SK-N-SH (cell line): ENCODE measurements at regions not wholly inside any gene's neighbourhood (a gene's known extent, or its start where the extent isn't known, plus 50 kb on each side); places are given as distances from the start of the nearest gene placed in this dataset.

Experiments
- CTCF ChIA-PET: fragments of 300-600, 350-600 bp; formaldehyde crosslinking; extraction: SDS; loops from one replicate; lab custom pipeline; 2021; lab: Yijun Ruan, JAX
- POLR2A ChIA-PET: fragments of 350-600 bp; sonication (Branson Sonifier 250); formaldehyde crosslinking; extraction: SDS; loops from one replicate; lab custom pipeline; 2020; ENCODE audit warnings: antibody characterized with exemption, inconsistent platforms; lab: Yijun Ruan, JAX
- DNase-seq: peaks from one replicate; pipeline ENCODE4 v3.0.0; 2012
- H2AFZ ChIP-seq: fragments of 200-600 bp; sonication (generic); 2 replicates; pipeline ENCODE4 v1.8.1; 2016; ENCODE audit warnings: antibody characterized with exemption, mild to moderate bottlenecking, low read depth
- H3F3A ChIP-seq: fragments of 200-600 bp; sonication (generic); replicated peaks from 2 replicates; pipeline ENCODE3; 2016; ENCODE audit warnings: antibody characterized with exemption, mild to moderate bottlenecking; ENCODE audit not compliant: insufficient read depth
- H3K27ac ChIP-seq, 2 experiments: fragments of 200-500 bp in 1 of 2; fragments of 200-600 bp in 1 of 2; sonication (Bioruptor generic) in 1 of 2; sonication (generic), shearing (Covaris generic) in 1 of 2; 2 replicates each; pipeline versions ENCODE4 v1.5.1 to v1.6.1; 2014 to 2016; ENCODE audit warnings: low read depth in 2 of 2, inconsistent platforms in 1 of 2, low read length in 1 of 2, mild to moderate bottlenecking in 1 of 2, mixed read lengths in 1 of 2
- H3K27me3 ChIP-seq: fragments of 200-600 bp; sonication (generic), shearing (Covaris generic); 2 replicates; pipeline ENCODE4 v1.6.1; 2016; ENCODE audit warnings: mixed run types; ENCODE audit not compliant: insufficient read depth
- H3K36me3 ChIP-seq, 2 experiments: fragments of 200-500 bp in 1 of 2; fragments of 200-600 bp in 1 of 2; sonication (Bioruptor generic) in 1 of 2; sonication (generic) in 1 of 2; replicated peaks in 1 of 2; 2 replicates each; pipeline versions ENCODE3 to v1.5.1; 2014 to 2016; ENCODE audit warnings: low read length in 1 of 2, mild to moderate bottlenecking in 1 of 2; ENCODE audit not compliant: insufficient read depth in 2 of 2, control insufficient read depth in 1 of 2
- H3K4me1 ChIP-seq, 2 experiments: fragments of 200-500 bp in 1 of 2; fragments of 200-600 bp in 1 of 2; sonication (Bioruptor generic) in 1 of 2; sonication (generic), shearing (Covaris generic) in 1 of 2; 2 replicates each; pipeline versions ENCODE4 v1.5.1 to v1.6.1; 2014 to 2016; ENCODE audit warnings: low read depth in 1 of 2, low read length in 1 of 2, mixed run types in 1 of 2; ENCODE audit not compliant: insufficient read depth in 2 of 2, control insufficient read depth in 1 of 2
- H3K4me2 ChIP-seq: fragments of 200-600 bp; sonication (generic), shearing (Covaris generic); 2 replicates; pipeline ENCODE4 v1.6.1; 2017; ENCODE audit warnings: mixed run types
- H3K4me3 ChIP-seq, 2 experiments: fragments of 200-500 bp in 1 of 2; fragments of 200-600 bp in 1 of 2; sonication (Bioruptor generic) in 1 of 2; sonication (generic), shearing (Covaris generic) in 1 of 2; 2 replicates each; pipeline versions ENCODE4 v1.5.1 to v1.8.1; 2014 to 2016; ENCODE audit warnings: low read depth in 2 of 2, inconsistent platforms in 1 of 2, low read length in 1 of 2, mild to moderate bottlenecking in 1 of 2, mixed read lengths in 1 of 2, moderate library complexity in 1 of 2
- H3K79me2 ChIP-seq: fragments of 200-600 bp; sonication (generic); 2 replicates; pipeline ENCODE4 v1.8.1; 2017; ENCODE audit warnings: mild to moderate bottlenecking; ENCODE audit not compliant: insufficient read depth
- H3K9ac ChIP-seq: fragments of 200-600 bp; sonication (generic); 2 replicates; pipeline ENCODE4 v1.6.1; 2017; ENCODE audit warnings: mixed run types
- H3K9me2 ChIP-seq: fragments of 200-600 bp; sonication (generic); 2 replicates; pipeline ENCODE4 v1.6.1; 2017; ENCODE audit warnings: mixed run types
- H3K9me3 ChIP-seq: fragments of 200-600 bp; sonication (generic); 2 replicates; pipeline ENCODE4 v1.6.1; 2017; ENCODE audit warnings: mixed run types, mild to moderate bottlenecking, moderate library complexity
- H4K20me1 ChIP-seq: fragments of 200-600 bp; sonication (generic); 2 replicates; pipeline ENCODE4 v1.6.1; 2017; ENCODE audit warnings: mild to moderate bottlenecking, mixed run types; ENCODE audit not compliant: insufficient read depth
- CHD2 ChIP-seq: fragments of 150-350 bp; IDR thresholded peaks from 2 replicates; pipeline ENCODE4 v1.6.1; 2018; ENCODE audit warnings: low read length; ENCODE audit not compliant: partially characterized antibody
- EP300 ChIP-seq, 2 experiments: IDR thresholded peaks; 2 replicates each; pipeline versions ENCODE4 v1.4.0 to v1.6.1; 2012; ENCODE audit warnings: borderline replicate concordance in 1 of 2, low read depth in 1 of 2, low read length in 1 of 2
- EZH2phosphoT487 ChIP-seq: fragments of 200-600 bp; sonication (generic); IDR thresholded peaks from 2 replicates; pipeline ENCODE4 v1.6.1; 2017; ENCODE audit warnings: low read depth, mixed run types, mild to moderate bottlenecking, antibody characterized with exemption, moderate library complexity, borderline replicate concordance
- FOXM1 ChIP-seq: IDR thresholded peaks from 2 replicates; pipeline ENCODE4 v1.4.0; 2012; ENCODE audit warnings: low read depth, mild to moderate bottlenecking
- GABPA ChIP-seq: IDR thresholded peaks from 2 replicates; pipeline ENCODE4 v1.4.0; 2012; ENCODE audit warnings: low read depth, mild to moderate bottlenecking
- IRF3 ChIP-seq: fragments of 150-350 bp; IDR thresholded peaks from 2 replicates; pipeline ENCODE4 v1.6.1; 2016; ENCODE audit warnings: mild to moderate bottlenecking, low read depth, low read length
- MAX ChIP-seq: IDR thresholded peaks from 2 replicates; pipeline ENCODE4 v1.4.0; 2012; ENCODE audit warnings: low read depth
- MEF2A ChIP-seq: IDR thresholded peaks from 2 replicates; pipeline ENCODE4 v1.4.0; 2012; ENCODE audit warnings: low read depth, borderline replicate concordance
- MXI1 ChIP-seq: IDR thresholded peaks from 2 replicates; pipeline ENCODE4 v1.6.1; 2012; ENCODE audit warnings: mild to moderate bottlenecking, low read depth, low read length, improper control_type of control experiment
- PBX3 ChIP-seq: IDR thresholded peaks from 2 replicates; pipeline ENCODE4; 2012
- RCOR1 ChIP-seq: fragments of 150-350 bp; IDR thresholded peaks from 2 replicates; pipeline ENCODE4 v1.6.1; 2017; ENCODE audit warnings: antibody characterized with exemption, low read length
- REST ChIP-seq: IDR thresholded peaks from 2 replicates; pipeline ENCODE4 v1.6.1; 2012; ENCODE audit warnings: mild to moderate bottlenecking, low read depth, low read length, moderate library complexity
- RXRA ChIP-seq: IDR thresholded peaks from 2 replicates; pipeline ENCODE4 v1.4.0; 2012; ENCODE audit warnings: low read depth, mild to moderate bottlenecking, borderline replicate concordance
- SMC3 ChIP-seq: IDR thresholded peaks from 2 replicates; pipeline ENCODE4 v1.6.1; 2012; ENCODE audit warnings: low read depth, low read length, improper control_type of control experiment
- TAF1 ChIP-seq: IDR thresholded peaks from 2 replicates; pipeline ENCODE4 v1.6.1; 2012; ENCODE audit warnings: low read depth, mild to moderate bottlenecking, low read length, moderate library complexity, borderline replicate concordance
- TEAD4 ChIP-seq: IDR thresholded peaks from 2 replicates; pipeline ENCODE4 v1.4.0; 2012; ENCODE audit warnings: mild to moderate bottlenecking, borderline replicate concordance; ENCODE audit not compliant: insufficient read depth
- USF1 ChIP-seq: IDR thresholded peaks from 2 replicates; pipeline ENCODE4 v1.4.0; 2012; ENCODE audit warnings: low read depth, borderline replicate concordance
- YY1 ChIP-seq: IDR thresholded peaks from 2 replicates; pipeline ENCODE4 v1.4.0; 2012; ENCODE audit warnings: low read depth, mild to moderate bottlenecking
- WGBS: methylation state at CpG from one replicate; pipeline ENCODE4 v1.1.6; 2017; ENCODE audit warnings: low lambda C conversion rate; 5-methylcytosine and 5-hydroxymethylcytosine counted together

- no peak overlapping the region for H3K27ac ChIP-seq
- CTCF ChIA-PET, result no interaction called here
- no peaks in the 10 kb centered on the region for H3K36me3 ChIP-seq
- H3K4me3 ChIP-seq, result no peak overlapping the region
- 0 out of 2 replicates have a peak, but pooled peaks cover 4% of the 10 kb centered on the region for H3K27me3 ChIP-seq
- H4K20me1 ChIP-seq, result no peaks in the 10 kb centered on the region
- H3F3A ChIP-seq, result no peaks in the 10 kb centered on the region
- H2AFZ ChIP-seq, result no peak overlapping the region
- POLR2A ChIA-PET, result no interaction called here
- 22% methylated on average over 17 of the region's 17 CpGs for WGBS
- no peaks in the 10 kb centered on the region for H3K79me2 ChIP-seq
- H3K4me1 ChIP-seq, result no peaks in the 10 kb centered on the region
- TF ChIP-seq PBX3 (no peak), REST (no peak), EZH2phosphoT487 (no peak), RCOR1 (no peak)
- H3K9me2 ChIP-seq, result no peaks in the 10 kb centered on the region
- H3K9me3 ChIP-seq, result no peaks in the 10 kb centered on the region
- H3K9ac ChIP-seq, result no peak overlapping the region
- no peak overlapping the region for H3K4me2 ChIP-seq
- DNase-seq, result no peak
These were observed 360.6 kb downstream of the BRD1 start for GRCh38 chr22:49466878-49467595.

- H3F3A ChIP-seq, result no peaks in the 10 kb centered on the region
- no peaks in the 10 kb centered on the region for H3K36me3 ChIP-seq
- no peaks in the 10 kb centered on the region for H3K27me3 ChIP-seq
- ChIA-PET CTCF (no interaction called here), POLR2A (no interaction called here)
- 42% methylated on average over 6 of the region's 6 CpGs for WGBS
- no peaks in the 10 kb centered on the region for H3K9me3 ChIP-seq
- H3K79me2 ChIP-seq, result no peaks in the 10 kb centered on the region
- no peaks in the 10 kb centered on the region for H3K4me1 ChIP-seq
- no peak for DNase-seq
- H3K9me2 ChIP-seq, result no peaks in the 10 kb centered on the region
- no peak overlapping the region for H2AFZ ChIP-seq
- no peak overlapping the region for H3K27ac ChIP-seq
- H4K20me1 ChIP-seq, result no peaks in the 10 kb centered on the region
- H3K4me3 ChIP-seq, result no peak overlapping the region
- H3K4me2 ChIP-seq, result no peak overlapping the region
- no peak overlapping the region for H3K9ac ChIP-seq
- TF ChIP-seq MAX (no peak), RXRA (no peak), IRF3 (no peak), GABPA (no peak), CHD2 (no peak), FOXM1 (no peak), EP300 (IDR thresholded peaks at IDR 0.05; ENCODE audit: borderline replicate concordance in 1 of 2, low read depth in 1 of 2, low read length in 1 of 2) (no peak), SMC3 (no peak), MEF2A (no peak), TAF1 (no peak), MXI1 (no peak), USF1 (no peak), YY1 (no peak), RCOR1 (no peak), TEAD4 (no peak), EZH2phosphoT487 (no peak), PBX3 (no peak)
These were observed 363.6 kb downstream of the BRD1 start for GRCh38 chr22:49464037-49464436.
